BLaER1 treated with 17β-estradiol and CSF1 and Interleukin-3, amounts not matched to agents 10 nM and 100 nM (cell line): ENCODE measurements at regions not wholly inside any gene's neighbourhood (a gene's known extent, or its start where the extent isn't known, plus 50 kb on each side); places are given as distances from the start of the nearest gene placed in this dataset.

Experiments used
- H3K27ac ChIP-seq, 11 experiments: shearing (Covaris generic); formaldehyde crosslinking; 2 replicates each; pipeline ENCODE4 v1.8.1; 2022
- H3K27me3 ChIP-seq, 11 experiments: shearing (Covaris generic); formaldehyde crosslinking; 2 replicates each; pipeline ENCODE4 v1.8.1; 2022
- H3K36me3 ChIP-seq, 11 experiments: shearing (Covaris generic); formaldehyde crosslinking; 2 replicates each; pipeline ENCODE4 v1.8.1; 2022
- H3K4me1 ChIP-seq, 10 experiments: shearing (Covaris generic); formaldehyde crosslinking; 2 replicates each; pipeline ENCODE4 v1.8.1; 2022
- H3K4me2 ChIP-seq, 11 experiments: shearing (Covaris generic); formaldehyde crosslinking; 2 replicates each; pipeline ENCODE4 v1.8.1; 2022
- H3K4me3 ChIP-seq, 10 experiments: shearing (Covaris generic); formaldehyde crosslinking; 2 replicates each; pipeline ENCODE4 v1.8.1; 2022
- H3K9ac ChIP-seq, 11 experiments: shearing (Covaris generic); formaldehyde crosslinking; 2 replicates each; pipeline ENCODE4 v1.8.1; 2022
- H3K9me3 ChIP-seq, 11 experiments: shearing (Covaris generic); formaldehyde crosslinking; replicated peaks in 1 of 11; 2 replicates each; pipeline ENCODE4 v1.8.1; 2022
- H4K20me1 ChIP-seq, 11 experiments: shearing (Covaris generic); formaldehyde crosslinking; 2 replicates each; pipeline ENCODE4 v1.8.1; 2022
- Cebpa-rat ChIP-seq, 11 experiments: shearing (Covaris generic); IDR thresholded peaks; 2 replicates each; pipeline ENCODE4 v1.8.1; 2022

GRCh38 chr11:32309530-32310213 lies 125.7 kb downstream of the WT1 start:
- no peak for TF ChIP-seq Cebpa-rat (IDR thresholded peaks at IDR 0.05)
- Histone ChIP-seq H3K36me3 (no peaks in the 10 kb centered on the region), H3K27ac (no peak overlapping the region), H4K20me1 (no peaks in the 10 kb centered on the region), H3K4me2 (no peak overlapping the region), H3K9me3 (no peaks in the 10 kb centered on the region), H3K4me3 (no peak overlapping the region), H3K27me3 (no peaks in the 10 kb centered on the region), H3K9ac (no peak overlapping the region), H3K4me1 (peaks cover 0 to 18% (median 14%) of the 10 kb centered on the region in 10 experiments; a peak in 14 of 20 replicates)

- H3K9ac ChIP-seq: no peak overlapping the region
- no peak overlapping the region for H3K4me3 ChIP-seq
- no peak overlapping the region for H3K4me2 ChIP-seq
- no peaks in the 10 kb centered on the region for H3K27me3 ChIP-seq
- H4K20me1 ChIP-seq: no peaks in the 10 kb centered on the region
- H3K9me3 ChIP-seq: no peaks in the 10 kb centered on the region
- H3K36me3 ChIP-seq: no peaks in the 10 kb centered on the region
- no peak for TF ChIP-seq Cebpa-rat (IDR thresholded peaks at IDR 0.05)
- H3K4me1 ChIP-seq: peaks cover 0 to 12% (median 10%) of the 10 kb centered on the region in 10 experiments; a peak in 14 of 20 replicates
- no peak overlapping the region for H3K27ac ChIP-seq
Measured at GRCh38 chr11:32310214-32310601, 125.1 kb downstream of the WT1 start.

- H3K36me3 ChIP-seq: no peaks in the 10 kb centered on the region
- H3K9me3 ChIP-seq: no peaks in the 10 kb centered on the region
- no peak overlapping the region for H3K27ac ChIP-seq
- H4K20me1 ChIP-seq: no peaks in the 10 kb centered on the region
- no peak overlapping the region for H3K9ac ChIP-seq
- H3K4me1 ChIP-seq: no peaks in the 10 kb centered on the region
- no peak overlapping the region for H3K4me2 ChIP-seq
- TF ChIP-seq Cebpa-rat (IDR thresholded peaks at IDR 0.05): no peak
- no peak overlapping the region for H3K4me3 ChIP-seq
- no peaks in the 10 kb centered on the region for H3K27me3 ChIP-seq
Measured at GRCh38 chr11:32311346-32312065, 123.8 kb downstream of the WT1 start.

- no peak for TF ChIP-seq Cebpa-rat (IDR thresholded peaks at IDR 0.05)
- Histone ChIP-seq H3K4me3 (no peak overlapping the region), H3K27ac (no peak overlapping the region), H4K20me1 (no peaks in the 10 kb centered on the region), H3K4me1 (peaks cover under 1 to 4% (median 3%) of the 10 kb centered on the region in 10 experiments; a peak in 12 of 20 replicates), H3K9me3 (no peaks in the 10 kb centered on the region), H3K9ac (no peak overlapping the region), H3K4me2 (no peak overlapping the region), H3K36me3 (no peaks in the 10 kb centered on the region), H3K27me3 (no peaks in the 10 kb centered on the region)
Measured at GRCh38 chr11:32312206-32312817, 123.0 kb downstream of the WT1 start.

GRCh38 chr11:32312865-32313403 lies 122.4 kb downstream of the WT1 start:
- H3K36me3 ChIP-seq: no peaks in the 10 kb centered on the region
- no peak overlapping the region for H3K4me2 ChIP-seq
- peaks cover 5 to 10% (median 7%) of the 10 kb centered on the region in 10 experiments; a peak in 12 of 20 replicates for H3K4me1 ChIP-seq
- H3K9me3 ChIP-seq: no peaks in the 10 kb centered on the region
- H3K27ac ChIP-seq: no peak overlapping the region
- H3K27me3 ChIP-seq: no peaks in the 10 kb centered on the region; a peak in 1 of 22 replicates
- no peak overlapping the region for H3K9ac ChIP-seq
- peak in 3 of 11 experiments; percentile 8 to 61 (median 10); a peak in 1 of 22 replicates for TF ChIP-seq Cebpa-rat (IDR thresholded peaks at IDR 0.05)
- no peak overlapping the region for H3K4me3 ChIP-seq
- no peaks in the 10 kb centered on the region for H4K20me1 ChIP-seq

GRCh38 chr11:32313477-32313876 lies 121.9 kb downstream of the WT1 start:
- H3K9ac ChIP-seq: no peak overlapping the region
- no peaks in the 10 kb centered on the region for H4K20me1 ChIP-seq
- H3K4me3 ChIP-seq: no peak overlapping the region
- H3K9me3 ChIP-seq: no peaks in the 10 kb centered on the region
- TF ChIP-seq Cebpa-rat (IDR thresholded peaks at IDR 0.05): no peak
- no peak overlapping the region for H3K4me2 ChIP-seq
- H3K4me1 ChIP-seq: peaks cover 5 to 11% (median 7%) of the 10 kb centered on the region in 10 experiments; a peak in 12 of 20 replicates
- H3K27ac ChIP-seq: no peak overlapping the region
- H3K36me3 ChIP-seq: no peaks in the 10 kb centered on the region
- no peaks in the 10 kb centered on the region; a peak in 2 of 22 replicates for H3K27me3 ChIP-seq

GRCh38 chr11:32315121-32315520 lies 120.2 kb downstream of the WT1 start:
- no peaks in the 10 kb centered on the region for H3K36me3 ChIP-seq
- H3K27ac ChIP-seq: no peak overlapping the region
- no peak for TF ChIP-seq Cebpa-rat (IDR thresholded peaks at IDR 0.05)
- H3K4me2 ChIP-seq: no peak overlapping the region
- H3K9me3 ChIP-seq: no peaks in the 10 kb centered on the region
- no peak overlapping the region for H3K9ac ChIP-seq
- no peaks in the 10 kb centered on the region; a peak in 2 of 22 replicates for H3K27me3 ChIP-seq
- peaks cover 5 to 11% (median 7%) of the 10 kb centered on the region in 10 experiments; a peak in 12 of 20 replicates for H3K4me1 ChIP-seq
- no peak overlapping the region for H3K4me3 ChIP-seq
- H4K20me1 ChIP-seq: no peaks in the 10 kb centered on the region

GRCh38 chr11:32316232-32316631 lies 119.1 kb downstream of the WT1 start:
- Histone ChIP-seq H3K4me3 (no peak overlapping the region), H3K4me2 (no peak overlapping the region), H3K27me3 (no peaks in the 10 kb centered on the region; a peak in 2 of 22 replicates), H3K27ac (no peak overlapping the region), H3K4me1 (peaks cover 5 to 11% (median 7%) of the 10 kb centered on the region in 10 experiments; a peak in 12 of 20 replicates), H3K9ac (no peak overlapping the region), H3K36me3 (no peaks in the 10 kb centered on the region), H4K20me1 (no peaks in the 10 kb centered on the region), H3K9me3 (no peaks in the 10 kb centered on the region)
- TF ChIP-seq Cebpa-rat (IDR thresholded peaks at IDR 0.05): no peak
